IPS DF 19.7 (cell line): ENCODE measurements at regions not wholly inside any gene's neighbourhood (a gene's known extent, or its start where the extent isn't known, plus 50 kb on each side); places are given as distances from the start of the nearest gene placed in this dataset.
"Not testable (repeated sequence)": the region's sequence is repeated elsewhere in the genome, so short reads cannot be mapped to it uniquely, and the experiment has no call there.

Experiments
- DNase-seq: peaks from one replicate; pipeline ENCODE4 v3.0.0-alpha.2; 2013; ENCODE audit warnings: low read depth, low spot score

GRCh38 chr4:15337168-15337657, 90.6 kb upstream of the C1QTNF7 start:
- DNase-seq = not testable (repeated sequence)

GRCh38 chr4:15339737-15340136, 88.1 kb upstream of the C1QTNF7 start:
- DNase-seq = no peak

- no peak for DNase-seq
Observed at GRCh38 chr4:15340332-15340731, 87.5 kb upstream of the C1QTNF7 start.

- DNase-seq = no peak
Observed at GRCh38 chr4:15340902-15341732, 86.7 kb upstream of the C1QTNF7 start.

GRCh38 chr4:15341733-15342300, 86.0 kb upstream of the C1QTNF7 start:
- no peak for DNase-seq

- DNase-seq = no peak
Observed at GRCh38 chr4:15343000-15343399, 84.8 kb upstream of the C1QTNF7 start.

GRCh38 chr4:15343581-15343980, 84.3 kb upstream of the C1QTNF7 start:
- DNase-seq = no peak

GRCh38 chr4:15344041-15344440, 83.8 kb upstream of the C1QTNF7 start:
- no peak for DNase-seq

- DNase-seq = no peak
Observed at GRCh38 chr4:15345134-15345533, 82.7 kb upstream of the C1QTNF7 start.

GRCh38 chr4:15348236-15348635, 79.6 kb upstream of the C1QTNF7 start:
- no peak for DNase-seq

- no peak for DNase-seq
Observed at GRCh38 chr4:15348695-15349094, 79.1 kb upstream of the C1QTNF7 start.

- DNase-seq = no peak
Observed at GRCh38 chr4:15349531-15349935, 78.3 kb upstream of the C1QTNF7 start.

GRCh38 chr4:15349965-15350364, 77.9 kb upstream of the C1QTNF7 start:
- no peak for DNase-seq

- DNase-seq = no peak
Observed at GRCh38 chr4:15352524-15352923, 75.3 kb upstream of the C1QTNF7 start.

- DNase-seq = no peak
Observed at GRCh38 chr4:15353207-15353606, 74.6 kb upstream of the C1QTNF7 start.

- no peak for DNase-seq
Observed at GRCh38 chr4:15354371-15355297, 73.2 kb upstream of the C1QTNF7 start.

- DNase-seq = no peak
Observed at GRCh38 chr4:15361529-15361928, 66.3 kb upstream of the C1QTNF7 start.

- DNase-seq = no peak
Observed at GRCh38 chr4:15362541-15362940, 65.3 kb upstream of the C1QTNF7 start.

GRCh38 chr4:15364183-15364582, 63.6 kb upstream of the C1QTNF7 start:
- DNase-seq = no peak

GRCh38 chr4:15365641-15366040, 62.2 kb upstream of the C1QTNF7 start:
- DNase-seq = no peak

GRCh38 chr4:15366721-15367120, 61.1 kb upstream of the C1QTNF7 start:
- no peak for DNase-seq

GRCh38 chr4:15368856-15369255, 59.0 kb upstream of the C1QTNF7 start:
- DNase-seq = no peak
